Spleen (tissue), 11 donors: ENCODE measurements at regions not wholly inside any gene's neighbourhood (a gene's known extent, or its start where the extent isn't known, plus 50 kb on each side); places are given as distances from the start of the nearest gene placed in this dataset.

ENCODE experiments used
- DNase-seq: peaks from one replicate; pipeline ENCODE4 v3.0.0-alpha.2; 2020
- H3K27ac ChIP-seq, 8 donors: fragments of 200-600 bp; sonication (generic) in 7 of 8; 1 replicate in 4 of 8; 2 replicates in 4 of 8; pipeline versions ENCODE4 v1.5.0 to v1.8.0; 2016 to 2021; ENCODE audit warnings: inconsistent platforms in 4 of 8, mild to moderate bottlenecking in 4 of 8, moderate library complexity in 1 of 8
- H3K27me3 ChIP-seq, 7 donors: fragments of 200-600 bp; sonication (generic) in 6 of 7; replicated peaks in 1 of 7; 1 replicate in 4 of 7; 2 replicates in 3 of 7; pipeline versions ENCODE4 v1.5.0 to v1.8.0; 2016 to 2021; ENCODE audit warnings: inconsistent platforms in 3 of 7, mild to moderate bottlenecking in 1 of 7
- H3K36me3 ChIP-seq, 6 donors: fragments of 200-600 bp; sonication (generic) in 5 of 6; 1 replicate in 4 of 6; 2 replicates in 2 of 6; pipeline versions ENCODE4 v1.5.0 to v1.8.0; 2016 to 2021; ENCODE audit warnings: inconsistent platforms in 2 of 6
- H3K4me1 ChIP-seq, 6 donors: fragments of 200-600 bp; sonication (generic) in 5 of 6; 1 replicate in 3 of 6; 2 replicates in 3 of 6; pipeline versions ENCODE4 v1.5.0 to v1.8.0; 2016 to 2021; ENCODE audit warnings: inconsistent platforms in 3 of 6
- H3K4me3 ChIP-seq, 8 donors: fragments of 200-600 bp; sonication (generic) in 7 of 8; 1 replicate in 4 of 8; 2 replicates in 4 of 8; pipeline versions ENCODE4 v1.5.0 to v1.8.0; 2016 to 2021; ENCODE audit warnings: inconsistent platforms in 4 of 8, mild to moderate bottlenecking in 4 of 8, moderate library complexity in 2 of 8
- H3K9me3 ChIP-seq, 8 donors: fragments of 200-600 bp; sonication (generic) in 7 of 8; 1 replicate in 4 of 8; 2 replicates in 4 of 8; pipeline versions ENCODE4 v1.5.0 to v1.8.0; 2016 to 2021; ENCODE audit warnings: inconsistent platforms in 4 of 8
- CTCF ChIP-seq, 11 experiments: fragments of 200-600 bp in 7 of 11; fragments of 450-650 bp in 4 of 11; sonication (generic) in 4 of 11; IDR thresholded peaks in 8 of 11; conservative IDR thresholded peaks in 3 of 11; 1 replicate in 7 of 11; 2 replicates in 4 of 11; pipeline versions ENCODE4 v1.4.0 to v1.8.0; 2016 to 2021; ENCODE audit warnings: antibody characterized with exemption in 11 of 11, inconsistent platforms in 4 of 11, mild to moderate bottlenecking in 1 of 11
- POLR2A ChIP-seq, 3 donors: fragments of 450-650 bp; IDR thresholded peaks; one replicate each; pipeline ENCODE4 v1.5.1; 2017; ENCODE audit warnings: antibody characterized with exemption in 3 of 3, mild to moderate bottlenecking in 1 of 3
- POLR2AphosphoS5 ChIP-seq, 3 donors: sonication (generic); formaldehyde crosslinking; IDR thresholded peaks; one replicate each; pipeline ENCODE4 v1.5.1; 2017; ENCODE audit warnings: antibody characterized with exemption in 3 of 3
- WGBS, 5 donors: extraction: QIAGEN DNeasy Blood & Tissue Kit in 3 of 5; methylation state at CpG; one replicate each; pipeline versions ENCODE4 v1.1.5 to v1.1.7; 2013 to 2018; 5-methylcytosine and 5-hydroxymethylcytosine counted together
- intact Hi-C: fragments of 100-400 bp; cut with DNase I; formaldehyde crosslinking; loops from one replicate; pipeline ENCODE4 v1.15.0; 2023; ENCODE audit warnings: low total_unique reads
- donor health status: healthy with polysubstance abuse.
- donor health status: DM: no; HTN: no; CAD: no; lungs with moderate emphysema.
- donor health status: DM: no; HTN: no; CAD: no.
- donor health status: Bipolar disorder and iron deficiency.
- donor health status: healthy.
- donor health status: DM: no; HTN: no; CAD: no.
- donor health status: DM: yes; HTN: yes; CAD: no.

GRCh38 chr6:141734071-141734840 lies 398.5 kb upstream of the GJE1 start:
- intact Hi-C loops = no loop called here
- Histone ChIP-seq H3K27me3 (no peaks in the 10 kb centered on the region), H3K27ac (no peak overlapping the region), H3K4me3 (no peak overlapping the region), H3K36me3 (no peaks in the 10 kb centered on the region), H3K4me1 (no peaks in the 10 kb centered on the region), H3K9me3 (peaks cover 0 to 2% (median 0%) of the 10 kb centered on the region in 8 donors)
- TF ChIP-seq POLR2A (IDR thresholded peaks at IDR 0.05) (no peak), CTCF (IDR thresholded peaks at IDR 0.05 in 8 of 11, conservative IDR thresholded peaks at IDR 0.05 in 3 of 11) (no peak), POLR2AphosphoS5 (IDR thresholded peaks at IDR 0.05) (no peak)
- WGBS, 5 donors = 82 to 92% (median 83%) methylated on average over 2 of the region's 2 CpGs
- no peak for DNase-seq

GRCh38 chr6:141729146-141729545 lies 403.6 kb upstream of the GJE1 start:
- Histone ChIP-seq H3K27me3 (no peaks in the 10 kb centered on the region), H3K4me1 (no peaks in the 10 kb centered on the region), H3K27ac (no peak overlapping the region), H3K4me3 (no peak overlapping the region), H3K36me3 (no peaks in the 10 kb centered on the region), H3K9me3 (peaks cover 0 to 2% (median 0%) of the 10 kb centered on the region in 8 donors)
- DNase-seq = no peak
- no peak for TF ChIP-seq POLR2A (IDR thresholded peaks at IDR 0.05)
- TF ChIP-seq POLR2AphosphoS5 (IDR thresholded peaks at IDR 0.05) = no peak
- no peak for TF ChIP-seq CTCF (IDR thresholded peaks at IDR 0.05 in 8 of 11, conservative IDR thresholded peaks at IDR 0.05 in 3 of 11)
- intact Hi-C loops = no loop called here
- WGBS, 5 donors = 66 to 82% (median 81%) methylated on average over 2 of the region's 2 CpGs

GRCh38 chr6:141728330-141728729 lies 404.4 kb upstream of the GJE1 start:
- no peak overlapping the region for H3K4me3 ChIP-seq
- TF ChIP-seq POLR2AphosphoS5 (IDR thresholded peaks at IDR 0.05) (no peak), CTCF (IDR thresholded peaks at IDR 0.05 in 8 of 11, conservative IDR thresholded peaks at IDR 0.05 in 3 of 11) (no peak), POLR2A (IDR thresholded peaks at IDR 0.05) (no peak)
- no peaks in the 10 kb centered on the region for H3K4me1 ChIP-seq
- DNase-seq = no peak
- H3K27me3 ChIP-seq = no peaks in the 10 kb centered on the region
- no peaks in the 10 kb centered on the region for H3K36me3 ChIP-seq
- peaks cover 0 to 2% (median 0%) of the 10 kb centered on the region in 8 donors for H3K9me3 ChIP-seq
- intact Hi-C loops = no loop called here
- no peak overlapping the region for H3K27ac ChIP-seq
- 59 to 83% (median 70%) methylated on average over 4 of the region's 4 CpGs for WGBS, 5 donors

- Histone ChIP-seq H3K4me1 (no peaks in the 10 kb centered on the region), H3K9me3 (peaks cover 0 to 2% (median 0%) of the 10 kb centered on the region in 8 donors), H3K36me3 (no peaks in the 10 kb centered on the region), H3K27me3 (no peaks in the 10 kb centered on the region), H3K27ac (no peak overlapping the region), H3K4me3 (no peak overlapping the region)
- 72 to 83% (median 76%) methylated on average over 3 of the region's 3 CpGs for WGBS, 5 donors
- intact Hi-C loops = no loop called here
- TF ChIP-seq CTCF (IDR thresholded peaks at IDR 0.05 in 8 of 11, conservative IDR thresholded peaks at IDR 0.05 in 3 of 11) (no peak), POLR2AphosphoS5 (IDR thresholded peaks at IDR 0.05) (no peak), POLR2A (IDR thresholded peaks at IDR 0.05) (no peak)
- no peak for DNase-seq
Observed at GRCh38 chr6:141726248-141726647, 406.5 kb upstream of the GJE1 start.
